ENCODE measurements at regions not wholly inside any gene's neighbourhood (a gene's known extent, or its start where the extent isn't known, plus 50 kb on each side); places are given as distances from the start of the nearest gene placed in this dataset.

DNA sequence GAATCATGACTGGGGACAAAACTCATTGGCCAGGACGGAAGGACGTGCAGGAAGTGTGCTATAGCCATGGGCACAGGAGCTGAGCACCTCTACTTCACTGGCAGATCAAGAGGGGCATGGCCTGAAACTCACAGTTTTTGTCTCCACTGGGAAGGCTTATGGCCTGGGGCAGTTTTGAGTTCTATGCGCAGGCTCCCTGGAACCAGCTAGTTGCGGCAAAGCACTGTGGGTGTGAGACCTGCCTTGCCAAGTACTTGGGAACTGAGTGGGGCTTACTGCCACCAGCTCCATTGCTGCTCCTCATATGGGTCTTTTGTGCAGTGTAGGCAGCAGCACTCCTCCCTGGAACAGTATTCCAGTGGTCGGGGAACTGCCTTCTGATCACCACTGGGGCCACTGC, 282.6 kb upstream of the EYS start:
- no peak overlapping the region for H2AFZ ChIP-seq (ENCODE audit: low read length)
- H3K18ac ChIP-seq (ENCODE audit: extremely low read depth, low read length) = no peak overlapping the region
- no peak overlapping the region for H4K8ac ChIP-seq (ENCODE audit: extremely low read depth, insufficient read depth, low read length)
- no peak overlapping the region for H2AK5ac ChIP-seq (ENCODE audit: low read depth, low read length)
- H2BK120ac ChIP-seq (replicated peaks; ENCODE audit: low read depth, low read length) = no peak overlapping the region
- H3K27ac ChIP-seq (ENCODE audit: low read depth, low read length) = no peak overlapping the region
- H2BK15ac ChIP-seq (ENCODE audit: low read length) = no peak overlapping the region
- H3K27me3 ChIP-seq (replicated peaks in 1 of 4; ENCODE audit: control insufficient read depth in 3 of 4, extremely low read depth in 1 of 4, insufficient read depth in 3 of 4, low read length in 3 of 4) = no peaks in the 10 kb centered on the region
- H2BK5ac ChIP-seq (ENCODE audit: low read depth, low read length) = no peak overlapping the region
- no peak overlapping the region for H3K4ac ChIP-seq (replicated peaks; ENCODE audit: insufficient read length, low read depth, low read length)
- no peak overlapping the region for H4K5ac ChIP-seq (ENCODE audit: insufficient read length, low read depth, low read length)
- no peak overlapping the region for H3K14ac ChIP-seq (ENCODE audit: insufficient read length)
- ChIA-PET POLR2A (ENCODE audit: partially characterized antibody) (no interaction called here), CTCF (ENCODE audit: partially characterized antibody) (interaction anchor here (0.6 kb wide), 1 partner anchor 335 kb away, joined by 3 read pairs; no protein-coding TSS in a partner anchor)
- FAIRE-seq = no peak
- H3K56ac ChIP-seq (replicated peaks; ENCODE audit: insufficient read length, low read depth, low read length) = no peak overlapping the region
- WGBS, 2 experiments (ENCODE audit: extremely low coverage in 1 of 2, insufficient coverage in 1 of 2, insufficient read length in 1 of 2, insufficient replicate concordance in 2 of 2, low coverage in 1 of 2, low lambda C conversion rate in 2 of 2, missing lambda C conversion rate in 1 of 2) = 94% methylated on average over 5 of the region's 5 CpGs; no CpG with 5 or more reads in 1 of the 2 experiments
- H3K79me1 ChIP-seq (ENCODE audit: low read depth, low read length) = no peaks in the 10 kb centered on the region
- no peaks in the 10 kb centered on the region for H3K36me3 ChIP-seq (ENCODE audit: control insufficient read depth in 2 of 4, insufficient read depth in 4 of 4, low read length in 3 of 4)
- no peak overlapping the region for H2BK12ac ChIP-seq (ENCODE audit: low read depth, low read length)
- H3K4me1 ChIP-seq (replicated peaks in 1 of 4; ENCODE audit: control insufficient read depth in 3 of 4, insufficient read depth in 4 of 4, low read length in 3 of 4) = no peaks in the 10 kb centered on the region
- H3K23me2 ChIP-seq (ENCODE audit: low read depth, low read length) = no peaks in the 10 kb centered on the region
- no peaks in the 10 kb centered on the region for H3K9me3 ChIP-seq (ENCODE audit: insufficient read depth in 2 of 2, low read depth in 1 of 2, low read length in 1 of 2)
- TF ChIP-seq NANOG (IDR thresholded peaks at IDR 0.05; ENCODE audit: insufficient read depth, low read depth, low read length, poor library complexity, severe bottlenecking) (no peak), YY1 (IDR thresholded peaks at IDR 0.05; ENCODE audit: low read depth, low read length) (no peak), SAP30 (IDR thresholded peaks at IDR 0.05; ENCODE audit: insufficient read depth, insufficient replicate concordance, low read length) (no peak), CTBP2 (IDR thresholded peaks at IDR 0.05; ENCODE audit: borderline replicate concordance, insufficient read depth, insufficient read length, low read length) (no peak), SP4 (IDR thresholded peaks at IDR 0.05; ENCODE audit: low read length) (no peak), GABPA (IDR thresholded peaks at IDR 0.05; ENCODE audit: borderline replicate concordance, insufficient read depth, low read length) (no peak)
- H4K91ac ChIP-seq (replicated peaks; ENCODE audit: insufficient read length, low read length) = no peak overlapping the region
- no peak overlapping the region for H3K23ac ChIP-seq (ENCODE audit: insufficient read length)
- no peak overlapping the region for H3K4me3 ChIP-seq (ENCODE audit: extremely low read depth in 1 of 4, insufficient read depth in 2 of 4, low read depth in 3 of 4, low read length in 4 of 4)
- H2BK20ac ChIP-seq (ENCODE audit: low read length) = no peak overlapping the region
- no peak overlapping the region for H3K9ac ChIP-seq (replicated peaks in 1 of 4; ENCODE audit: extremely low read depth in 1 of 4, low read depth in 3 of 4, low read length in 3 of 4)
- H3K79me2 ChIP-seq (ENCODE audit: control insufficient read depth in 1 of 2, insufficient read depth in 2 of 2, low read length in 2 of 2) = no peaks in the 10 kb centered on the region
- no peak overlapping the region for H3K4me2 ChIP-seq (ENCODE audit: insufficient read depth in 1 of 2, low read depth in 2 of 2, low read length in 2 of 2)
- DNase-seq (ENCODE audit: low read depth in 1 of 2, low spot score in 2 of 2) = no peak
- H4K20me1 ChIP-seq (replicated peaks in 1 of 2; ENCODE audit: control insufficient read depth in 1 of 2, insufficient read depth in 2 of 2, low read length in 2 of 2) = no peaks in the 10 kb centered on the region

Measured in H1 (cell line).